Endodermal cell (in vitro differentiated cells): ENCODE measurements at regions not wholly inside any gene's neighbourhood (a gene's known extent, or its start where the extent isn't known, plus 50 kb on each side); places are given as distances from the start of the nearest gene placed in this dataset.

Experiments
- DNase-seq: peaks from one replicate; pipeline ENCODE4 v3.0.0-alpha.2; 2017
- H3K27ac ChIP-seq: 2 replicates; pipeline ENCODE4 v1.5.1; 2013; ENCODE audit warnings: mild to moderate bottlenecking, low read depth, low read length, moderate library complexity
- H3K27me3 ChIP-seq: 2 replicates; pipeline ENCODE4 v1.6.1; 2013; ENCODE audit warnings: mild to moderate bottlenecking, low read length, moderate library complexity; ENCODE audit not compliant: insufficient read depth, control insufficient read depth, poor library complexity, severe bottlenecking
- H3K36me3 ChIP-seq: 2 replicates; pipeline ENCODE4 v1.7.0; 2013; ENCODE audit warnings: mild to moderate bottlenecking, low read length, moderate library complexity; ENCODE audit not compliant: control insufficient read depth, insufficient read depth
- H3K4me1 ChIP-seq: one replicate; pipeline ENCODE4 v1.7.0; 2013; ENCODE audit warnings: low read length; ENCODE audit not compliant: control insufficient read depth, insufficient read depth
- H3K4me3 ChIP-seq: 2 replicates; pipeline ENCODE4 v1.5.1; 2013; ENCODE audit warnings: mild to moderate bottlenecking, low read length, moderate library complexity
- H3K9ac ChIP-seq: 2 replicates; pipeline ENCODE4 v1.6.1; 2013; ENCODE audit warnings: mild to moderate bottlenecking, low read length, moderate library complexity; ENCODE audit not compliant: poor library complexity, severe bottlenecking; ENCODE audit errors: extremely low read depth
- H3K9me3 ChIP-seq: 2 replicates; pipeline ENCODE4 v1.6.1; 2013; ENCODE audit warnings: mild to moderate bottlenecking, low read length, moderate library complexity; ENCODE audit not compliant: control insufficient read depth
- H3K27ac Mint-ChIP-seq: 2 replicates; pipeline ENCODE4 v1.8.0; 2020; ENCODE audit warnings: mixed read lengths
- H3K27me3 Mint-ChIP-seq: 2 replicates; pipeline ENCODE4 v1.8.0; 2021; ENCODE audit warnings: mild to moderate bottlenecking, mixed read lengths; ENCODE audit not compliant: insufficient read depth
- H3K36me3 Mint-ChIP-seq: 2 replicates; pipeline ENCODE4 v1.8.0; 2020; ENCODE audit warnings: low read depth, mixed read lengths
- H3K4me1 Mint-ChIP-seq: 2 replicates; pipeline ENCODE4 v1.8.0; 2020; ENCODE audit warnings: mixed read lengths
- H3K4me3 Mint-ChIP-seq: 2 replicates; pipeline ENCODE4 v1.8.0; 2020; ENCODE audit warnings: mild to moderate bottlenecking, moderate library complexity, mixed read lengths
- H3K9me3 Mint-ChIP-seq: 2 replicates; pipeline ENCODE4 v1.8.0; 2020; ENCODE audit warnings: mild to moderate bottlenecking, mixed read lengths
- WGBS, 2 experiments: methylation state at CpG; one replicate each; pipeline versions ENCODE4 v1.1.5 to v1.1.7; 2013; ENCODE audit warnings: missing lambda C conversion rate in 2 of 2, mixed read lengths in 1 of 2; ENCODE audit not compliant: insufficient coverage in 1 of 2, insufficient read length in 1 of 2; 5-methylcytosine and 5-hydroxymethylcytosine counted together
- TF ChIP-seq, protein P1 (sequence below): fragments of 200-600 bp; sonication (generic); conservative IDR thresholded peaks from 2 replicates; pipeline ENCODE4 v1.5.0; 2021; ENCODE audit warnings: antibody characterized with exemption, mild to moderate bottlenecking

- H3K36me3 ChIP-seq = no peaks in the 10 kb centered on the region
- H3K27ac ChIP-seq = no peak overlapping the region
- peaks cover 7% of the 10 kb centered on the region for H3K9me3 ChIP-seq
- Mint-ChIP-seq H3K4me3 (no peak overlapping the region), H3K36me3 (no peaks in the 10 kb centered on the region), H3K4me1 (peaks cover 2% of the 10 kb centered on the region), H3K27ac (no peak overlapping the region), H3K27me3 (no peaks in the 10 kb centered on the region), H3K9me3 (no peaks in the 10 kb centered on the region)
- H3K27me3 ChIP-seq = no peaks in the 10 kb centered on the region
- 50 to 52% methylated on average over 2 of the region's 2 CpGs for WGBS, 2 experiments
- no peak overlapping the region for H3K4me3 ChIP-seq
- no peak overlapping the region for H3K9ac ChIP-seq
- DNase-seq = no peak
- H3K4me1 ChIP-seq = no peaks in the 10 kb centered on the region
- TF ChIP-seq, protein P1, sequence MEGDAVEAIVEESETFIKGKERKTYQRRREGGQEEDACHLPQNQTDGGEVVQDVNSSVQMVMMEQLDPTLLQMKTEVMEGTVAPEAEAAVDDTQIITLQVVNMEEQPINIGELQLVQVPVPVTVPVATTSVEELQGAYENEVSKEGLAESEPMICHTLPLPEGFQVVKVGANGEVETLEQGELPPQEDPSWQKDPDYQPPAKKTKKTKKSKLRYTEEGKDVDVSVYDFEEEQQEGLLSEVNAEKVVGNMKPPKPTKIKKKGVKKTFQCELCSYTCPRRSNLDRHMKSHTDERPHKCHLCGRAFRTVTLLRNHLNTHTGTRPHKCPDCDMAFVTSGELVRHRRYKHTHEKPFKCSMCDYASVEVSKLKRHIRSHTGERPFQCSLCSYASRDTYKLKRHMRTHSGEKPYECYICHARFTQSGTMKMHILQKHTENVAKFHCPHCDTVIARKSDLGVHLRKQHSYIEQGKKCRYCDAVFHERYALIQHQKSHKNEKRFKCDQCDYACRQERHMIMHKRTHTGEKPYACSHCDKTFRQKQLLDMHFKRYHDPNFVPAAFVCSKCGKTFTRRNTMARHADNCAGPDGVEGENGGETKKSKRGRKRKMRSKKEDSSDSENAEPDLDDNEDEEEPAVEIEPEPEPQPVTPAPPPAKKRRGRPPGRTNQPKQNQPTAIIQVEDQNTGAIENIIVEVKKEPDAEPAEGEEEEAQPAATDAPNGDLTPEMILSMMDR = no peak
Observed at GRCh38 chr4:179823342-179823741, 2381.1 kb upstream of the AGA start.

GRCh38 chr4:179831274-179831673, 2389.0 kb upstream of the AGA start:
- Mint-ChIP-seq H3K36me3 (no peaks in the 10 kb centered on the region), H3K4me3 (no peak overlapping the region), H3K27me3 (no peaks in the 10 kb centered on the region), H3K27ac (no peak overlapping the region), H3K9me3 (peaks cover 2% of the 10 kb centered on the region), H3K4me1 (peaks cover 5% of the 10 kb centered on the region)
- Histone ChIP-seq H3K36me3 (no peaks in the 10 kb centered on the region), H3K27ac (no peak overlapping the region), H3K4me3 (no peak overlapping the region), H3K9me3 (no peaks in the 10 kb centered on the region), H3K9ac (no peak overlapping the region), H3K4me1 (no peaks in the 10 kb centered on the region), H3K27me3 (no peaks in the 10 kb centered on the region)
- DNase-seq = no peak
- TF ChIP-seq, protein P1 = no peak
- 96 to 97% methylated on average over 4 of the region's 4 CpGs for WGBS, 2 experiments

- Mint-ChIP-seq H3K4me3 (no peak overlapping the region), H3K27ac (no peak overlapping the region), H3K9me3 (peaks cover 5% of the 10 kb centered on the region), H3K36me3 (peaks cover 1% of the 10 kb centered on the region), H3K4me1 (peaks cover 23% of the 10 kb centered on the region), H3K27me3 (no peaks in the 10 kb centered on the region)
- H3K9me3 ChIP-seq = no peaks in the 10 kb centered on the region
- H3K4me1 ChIP-seq = no peaks in the 10 kb centered on the region
- no peak overlapping the region for H3K27ac ChIP-seq
- no peaks in the 10 kb centered on the region for H3K36me3 ChIP-seq
- H3K4me3 ChIP-seq = no peak overlapping the region
- TF ChIP-seq, protein P1 = no peak
- no peak for DNase-seq
- no peaks in the 10 kb centered on the region for H3K27me3 ChIP-seq
- WGBS, 2 experiments = 93 to 100% methylated on average over 3 to 11 of the region's 11 CpGs
- no peak overlapping the region for H3K9ac ChIP-seq
Observed at GRCh38 chr4:179836179-179837075, 2394.2 kb upstream of the AGA start.
